SK-N-SH (cell line): ENCODE measurements at regions not wholly inside any gene's neighbourhood (a gene's known extent, or its start where the extent isn't known, plus 50 kb on each side); places are given as distances from the start of the nearest gene placed in this dataset.

Experiments used
- CHD2 ChIP-seq: fragments of 150-350 bp; IDR thresholded peaks from 2 replicates; pipeline ENCODE4 v1.6.1; 2018; ENCODE audit warnings: low read length; ENCODE audit not compliant: partially characterized antibody
- ELF1 ChIP-seq: IDR thresholded peaks from 2 replicates; pipeline ENCODE4 v1.4.0; 2012
- EP300 ChIP-seq, 2 experiments: IDR thresholded peaks; 2 replicates each; pipeline versions ENCODE4 v1.4.0 to v1.6.1; 2012; ENCODE audit warnings: borderline replicate concordance in 1 of 2, low read depth in 1 of 2, low read length in 1 of 2
- EZH2phosphoT487 ChIP-seq: fragments of 200-600 bp; sonication (generic); IDR thresholded peaks from 2 replicates; pipeline ENCODE4 v1.6.1; 2017; ENCODE audit warnings: low read depth, mixed run types, mild to moderate bottlenecking, antibody characterized with exemption, moderate library complexity, borderline replicate concordance
- TCF12 ChIP-seq: IDR thresholded peaks from 2 replicates; pipeline ENCODE4 v1.4.0; 2012
- YY1 ChIP-seq: IDR thresholded peaks from 2 replicates; pipeline ENCODE4 v1.4.0; 2012; ENCODE audit warnings: low read depth, mild to moderate bottlenecking
- TF ChIP-seq, protein P1 (sequence below): fragments of 200-600 bp; sonication (generic); IDR thresholded peaks from 2 replicates; pipeline ENCODE4 v1.6.1; 2017; ENCODE audit warnings: antibody characterized with exemption, mild to moderate bottlenecking, moderate library complexity
- TF ChIP-seq, protein P2 (sequence below): fragments of 150-350 bp; IDR thresholded peaks from 2 replicates; pipeline ENCODE4 v1.6.1; 2016; ENCODE audit warnings: mild to moderate bottlenecking, low read depth, low read length
- TF ChIP-seq, protein P3 (sequence below): fragments of 150-350 bp; IDR thresholded peaks from 2 replicates; pipeline ENCODE4 v1.6.1; 2017; ENCODE audit warnings: antibody characterized with exemption, low read length, low read depth, borderline replicate concordance
- TF ChIP-seq, protein P4 (sequence below): IDR thresholded peaks from 2 replicates; pipeline ENCODE4 v1.6.1; 2012; ENCODE audit warnings: mild to moderate bottlenecking, low read depth, low read length, moderate library complexity

DNA sequence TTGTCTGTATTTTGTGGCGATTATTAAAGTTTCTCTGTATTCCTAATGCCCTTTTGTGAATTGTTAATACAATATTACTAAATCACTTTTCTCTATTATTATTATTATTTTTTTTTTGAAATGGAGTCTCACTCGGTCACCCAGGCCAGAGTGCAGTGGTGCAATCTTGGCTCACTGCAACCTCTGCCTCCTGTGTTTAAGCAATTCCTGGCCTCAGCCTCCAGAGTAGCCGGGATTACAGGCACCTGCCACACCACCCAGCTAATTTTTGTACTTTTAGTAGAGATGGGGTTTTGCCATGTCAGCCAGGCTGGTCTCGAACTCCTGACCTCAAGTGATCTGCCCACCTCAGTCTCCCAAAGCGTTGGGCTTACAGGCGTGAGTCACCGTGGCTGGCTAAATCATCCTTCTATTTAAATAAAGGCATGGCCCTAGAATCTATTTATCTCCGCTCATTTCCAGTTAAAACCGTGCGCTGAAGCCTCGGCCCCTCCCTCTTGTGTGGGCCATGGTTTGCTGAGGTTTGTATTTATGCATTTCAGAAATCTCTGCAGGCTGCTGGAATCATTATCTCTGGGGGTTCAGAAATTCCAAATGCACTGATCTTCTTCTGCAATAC lies 1136.4 kb upstream of the TMEM132C start:
- TF ChIP-seq, protein P1, sequence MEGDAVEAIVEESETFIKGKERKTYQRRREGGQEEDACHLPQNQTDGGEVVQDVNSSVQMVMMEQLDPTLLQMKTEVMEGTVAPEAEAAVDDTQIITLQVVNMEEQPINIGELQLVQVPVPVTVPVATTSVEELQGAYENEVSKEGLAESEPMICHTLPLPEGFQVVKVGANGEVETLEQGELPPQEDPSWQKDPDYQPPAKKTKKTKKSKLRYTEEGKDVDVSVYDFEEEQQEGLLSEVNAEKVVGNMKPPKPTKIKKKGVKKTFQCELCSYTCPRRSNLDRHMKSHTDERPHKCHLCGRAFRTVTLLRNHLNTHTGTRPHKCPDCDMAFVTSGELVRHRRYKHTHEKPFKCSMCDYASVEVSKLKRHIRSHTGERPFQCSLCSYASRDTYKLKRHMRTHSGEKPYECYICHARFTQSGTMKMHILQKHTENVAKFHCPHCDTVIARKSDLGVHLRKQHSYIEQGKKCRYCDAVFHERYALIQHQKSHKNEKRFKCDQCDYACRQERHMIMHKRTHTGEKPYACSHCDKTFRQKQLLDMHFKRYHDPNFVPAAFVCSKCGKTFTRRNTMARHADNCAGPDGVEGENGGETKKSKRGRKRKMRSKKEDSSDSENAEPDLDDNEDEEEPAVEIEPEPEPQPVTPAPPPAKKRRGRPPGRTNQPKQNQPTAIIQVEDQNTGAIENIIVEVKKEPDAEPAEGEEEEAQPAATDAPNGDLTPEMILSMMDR = no peak
- TF ChIP-seq TCF12 (no peak), EZH2phosphoT487 (no peak), YY1 (no peak), CHD2 (no peak), ELF1 (no peak), EP300 (IDR thresholded peaks at IDR 0.05; ENCODE audit: borderline replicate concordance in 1 of 2, low read depth in 1 of 2, low read length in 1 of 2) (no peak)
- TF ChIP-seq, protein P2, sequence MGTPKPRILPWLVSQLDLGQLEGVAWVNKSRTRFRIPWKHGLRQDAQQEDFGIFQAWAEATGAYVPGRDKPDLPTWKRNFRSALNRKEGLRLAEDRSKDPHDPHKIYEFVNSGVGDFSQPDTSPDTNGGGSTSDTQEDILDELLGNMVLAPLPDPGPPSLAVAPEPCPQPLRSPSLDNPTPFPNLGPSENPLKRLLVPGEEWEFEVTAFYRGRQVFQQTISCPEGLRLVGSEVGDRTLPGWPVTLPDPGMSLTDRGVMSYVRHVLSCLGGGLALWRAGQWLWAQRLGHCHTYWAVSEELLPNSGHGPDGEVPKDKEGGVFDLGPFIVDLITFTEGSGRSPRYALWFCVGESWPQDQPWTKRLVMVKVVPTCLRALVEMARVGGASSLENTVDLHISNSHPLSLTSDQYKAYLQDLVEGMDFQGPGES = no peak
- TF ChIP-seq, protein P3, sequence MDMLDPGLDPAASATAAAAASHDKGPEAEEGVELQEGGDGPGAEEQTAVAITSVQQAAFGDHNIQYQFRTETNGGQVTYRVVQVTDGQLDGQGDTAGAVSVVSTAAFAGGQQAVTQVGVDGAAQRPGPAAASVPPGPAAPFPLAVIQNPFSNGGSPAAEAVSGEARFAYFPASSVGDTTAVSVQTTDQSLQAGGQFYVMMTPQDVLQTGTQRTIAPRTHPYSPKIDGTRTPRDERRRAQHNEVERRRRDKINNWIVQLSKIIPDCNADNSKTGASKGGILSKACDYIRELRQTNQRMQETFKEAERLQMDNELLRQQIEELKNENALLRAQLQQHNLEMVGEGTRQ = no peak
- TF ChIP-seq, protein P4, sequence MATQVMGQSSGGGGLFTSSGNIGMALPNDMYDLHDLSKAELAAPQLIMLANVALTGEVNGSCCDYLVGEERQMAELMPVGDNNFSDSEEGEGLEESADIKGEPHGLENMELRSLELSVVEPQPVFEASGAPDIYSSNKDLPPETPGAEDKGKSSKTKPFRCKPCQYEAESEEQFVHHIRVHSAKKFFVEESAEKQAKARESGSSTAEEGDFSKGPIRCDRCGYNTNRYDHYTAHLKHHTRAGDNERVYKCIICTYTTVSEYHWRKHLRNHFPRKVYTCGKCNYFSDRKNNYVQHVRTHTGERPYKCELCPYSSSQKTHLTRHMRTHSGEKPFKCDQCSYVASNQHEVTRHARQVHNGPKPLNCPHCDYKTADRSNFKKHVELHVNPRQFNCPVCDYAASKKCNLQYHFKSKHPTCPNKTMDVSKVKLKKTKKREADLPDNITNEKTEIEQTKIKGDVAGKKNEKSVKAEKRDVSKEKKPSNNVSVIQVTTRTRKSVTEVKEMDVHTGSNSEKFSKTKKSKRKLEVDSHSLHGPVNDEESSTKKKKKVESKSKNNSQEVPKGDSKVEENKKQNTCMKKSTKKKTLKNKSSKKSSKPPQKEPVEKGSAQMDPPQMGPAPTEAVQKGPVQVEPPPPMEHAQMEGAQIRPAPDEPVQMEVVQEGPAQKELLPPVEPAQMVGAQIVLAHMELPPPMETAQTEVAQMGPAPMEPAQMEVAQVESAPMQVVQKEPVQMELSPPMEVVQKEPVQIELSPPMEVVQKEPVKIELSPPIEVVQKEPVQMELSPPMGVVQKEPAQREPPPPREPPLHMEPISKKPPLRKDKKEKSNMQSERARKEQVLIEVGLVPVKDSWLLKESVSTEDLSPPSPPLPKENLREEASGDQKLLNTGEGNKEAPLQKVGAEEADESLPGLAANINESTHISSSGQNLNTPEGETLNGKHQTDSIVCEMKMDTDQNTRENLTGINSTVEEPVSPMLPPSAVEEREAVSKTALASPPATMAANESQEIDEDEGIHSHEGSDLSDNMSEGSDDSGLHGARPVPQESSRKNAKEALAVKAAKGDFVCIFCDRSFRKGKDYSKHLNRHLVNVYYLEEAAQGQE = no peak
